Right renal pelvis (tissue), 4 donors: ENCODE measurements at regions not wholly inside any gene's neighbourhood (a gene's known extent, or its start where the extent isn't known, plus 50 kb on each side); places are given as distances from the start of the nearest gene placed in this dataset.
"Not testable (repeated sequence)": the region's sequence is repeated elsewhere in the genome, so short reads cannot be mapped to it uniquely, and the experiment has no call there.

Source experiments
- DNase-seq, 4 donors: peaks; one replicate each; pipeline ENCODE4 v3.0.0-alpha.2; 2013; ENCODE audit warnings: low read depth in 4 of 4, low spot score in 3 of 4, missing footprints in 1 of 4

- no peak for DNase-seq
Observed at GRCh38 chr2:67067656-67068055, 329.5 kb upstream of the ETAA1 start.

GRCh38 chr2:67070826-67071225, 326.3 kb upstream of the ETAA1 start:
- no peak for DNase-seq

DNA sequence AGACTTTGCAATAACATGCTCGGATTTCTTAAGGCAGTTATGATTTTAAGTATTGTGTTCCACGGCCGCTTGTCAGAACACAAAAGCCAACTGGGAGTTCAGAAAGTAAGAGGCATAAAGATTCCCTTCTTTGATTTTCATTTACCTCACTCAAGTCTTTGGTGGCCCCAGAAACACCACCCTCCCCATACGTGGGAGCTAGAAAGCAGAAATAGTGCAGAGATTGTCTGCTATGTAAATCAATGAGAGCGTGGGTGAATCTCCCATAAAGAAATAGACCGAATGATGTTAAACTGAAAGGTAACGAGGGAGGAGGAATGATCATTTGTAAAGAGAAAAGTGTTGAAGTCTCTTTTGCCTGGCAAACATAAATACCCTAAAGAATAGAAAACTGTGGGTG, 322.1 kb upstream of the ETAA1 start:
- no peak for DNase-seq

- DNase-seq, result no peak
Observed at GRCh38 chr2:67075530-67076238, 321.4 kb upstream of the ETAA1 start.

- no peak for DNase-seq
Observed at GRCh38 chr2:67076239-67076624, 320.9 kb upstream of the ETAA1 start.

DNA sequence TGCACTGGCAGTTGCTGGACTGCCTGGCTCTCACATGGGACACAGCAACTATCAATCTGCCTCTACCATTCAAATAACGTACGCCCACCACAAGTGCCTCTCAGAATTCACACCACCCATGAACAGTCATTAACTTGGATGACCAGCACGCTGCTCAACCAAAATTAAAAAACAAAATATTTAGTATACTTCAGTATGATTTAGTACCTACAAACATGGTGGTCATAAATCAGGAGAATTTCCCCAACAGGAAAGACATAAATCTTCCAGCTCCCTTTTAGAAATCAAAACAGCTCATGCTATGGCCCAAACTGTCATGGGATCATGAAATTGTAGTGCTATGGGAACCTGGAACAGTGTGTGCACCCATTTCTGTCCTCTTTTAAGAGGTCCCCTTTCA, 317.4 kb upstream of the ETAA1 start:
- no peak for DNase-seq

DNA sequence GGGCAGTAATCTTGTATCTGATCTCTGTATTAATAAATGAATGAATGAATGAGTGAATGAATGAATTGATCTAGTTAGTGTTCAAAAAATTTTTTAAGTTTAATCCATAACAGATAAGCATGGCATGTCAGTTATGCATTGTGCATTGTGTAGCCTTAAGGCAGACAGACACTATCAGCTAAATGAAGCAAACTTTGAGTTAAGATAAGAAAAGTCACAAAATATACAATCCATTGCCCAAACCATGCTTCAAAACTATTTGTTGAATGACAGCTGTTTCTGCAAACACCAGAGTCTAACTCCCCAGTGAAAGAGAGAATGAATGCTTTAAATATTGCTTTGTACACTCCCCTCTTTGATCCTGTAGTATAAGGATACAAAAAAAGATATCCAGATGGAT, 314.3 kb upstream of the ETAA1 start:
- DNase-seq, result no peak

- no peak for DNase-seq
Observed at GRCh38 chr2:67083951-67084350, 313.2 kb upstream of the ETAA1 start.

GRCh38 chr2:67085146-67085545, 312.0 kb upstream of the ETAA1 start:
- DNase-seq, result no peak

DNA sequence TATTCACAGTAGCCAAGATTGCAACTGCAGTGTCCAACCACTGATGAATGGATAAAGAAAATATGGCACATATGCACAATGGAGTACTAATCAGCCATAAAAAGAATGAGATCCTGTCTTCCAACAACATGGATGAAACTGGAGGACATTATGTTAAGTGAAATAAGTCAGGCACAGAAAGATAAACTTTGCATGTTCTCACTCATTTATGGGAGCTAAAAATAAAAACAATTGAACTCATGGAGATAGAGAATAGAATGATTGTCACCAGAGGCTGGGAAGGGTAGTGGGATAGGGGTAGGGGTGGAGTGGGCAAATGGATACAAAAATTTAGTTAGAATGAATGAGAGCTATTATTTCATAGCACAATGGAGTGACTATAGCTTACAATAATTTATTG, 305.5 kb upstream of the ETAA1 start:
- DNase-seq, result no peak

- DNase-seq, result no peak
Observed at GRCh38 chr2:67095121-67095520, 302.0 kb upstream of the ETAA1 start.

DNA sequence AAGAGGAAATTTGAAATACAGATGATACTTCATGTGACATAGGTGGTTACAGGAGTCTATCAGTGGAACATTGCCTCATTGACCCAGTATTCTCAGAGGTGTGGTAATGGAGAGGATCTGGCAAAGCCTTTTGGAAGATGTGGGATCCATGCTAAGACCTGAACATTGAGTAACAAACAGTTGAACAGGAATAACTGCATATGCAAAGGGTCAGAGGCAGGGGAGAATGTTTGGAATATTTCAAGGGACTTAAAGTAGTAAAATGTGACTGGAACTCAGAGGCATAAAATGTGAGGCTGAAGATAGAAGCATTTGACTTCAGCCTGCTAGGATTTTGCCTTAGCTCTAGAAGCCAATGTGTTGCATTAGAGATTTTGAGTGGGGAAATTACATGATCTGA, 300.2 kb upstream of the ETAA1 start:
- no peak for DNase-seq

DNA sequence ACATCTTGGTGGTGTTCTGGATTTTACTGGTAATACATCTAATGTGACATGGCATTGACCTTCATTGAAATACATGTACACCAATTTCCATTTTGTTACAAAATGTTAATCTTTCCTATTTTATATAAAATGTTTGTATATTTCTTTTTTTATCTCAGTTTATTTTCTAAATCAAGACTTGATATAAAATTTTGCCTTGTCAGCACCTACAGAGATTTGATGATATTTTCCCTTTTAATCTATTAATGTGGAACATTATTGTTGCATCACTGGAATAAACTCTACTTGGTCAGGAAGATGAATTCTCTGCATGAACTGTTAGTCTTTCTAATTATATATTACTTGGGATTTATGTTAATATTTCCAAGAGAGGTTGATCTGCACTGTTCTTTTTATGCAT, 294.0 kb upstream of the ETAA1 start:
- no peak for DNase-seq

- DNase-seq, result no peak
Observed at GRCh38 chr2:67108231-67108630, 288.9 kb upstream of the ETAA1 start.

DNA sequence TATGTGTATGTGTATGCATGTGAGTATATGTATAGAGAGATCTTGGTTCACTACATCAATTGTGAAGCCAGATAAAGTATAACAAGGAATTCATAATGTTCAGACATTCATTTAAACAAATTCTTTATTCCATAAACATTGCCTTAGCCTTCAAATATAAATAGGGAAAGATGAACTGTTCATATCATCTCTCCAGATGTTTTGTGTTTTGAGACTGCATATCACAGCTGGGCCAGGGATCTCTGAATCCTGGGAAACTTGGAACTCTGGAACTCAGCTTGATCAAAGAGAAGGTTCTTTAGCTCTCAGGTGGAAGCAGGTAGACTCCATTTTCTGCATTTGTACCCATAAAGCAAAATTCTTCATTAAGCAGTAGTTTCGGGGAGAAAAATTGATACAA, 272.6 kb upstream of the ETAA1 start:
- no peak for DNase-seq

DNA sequence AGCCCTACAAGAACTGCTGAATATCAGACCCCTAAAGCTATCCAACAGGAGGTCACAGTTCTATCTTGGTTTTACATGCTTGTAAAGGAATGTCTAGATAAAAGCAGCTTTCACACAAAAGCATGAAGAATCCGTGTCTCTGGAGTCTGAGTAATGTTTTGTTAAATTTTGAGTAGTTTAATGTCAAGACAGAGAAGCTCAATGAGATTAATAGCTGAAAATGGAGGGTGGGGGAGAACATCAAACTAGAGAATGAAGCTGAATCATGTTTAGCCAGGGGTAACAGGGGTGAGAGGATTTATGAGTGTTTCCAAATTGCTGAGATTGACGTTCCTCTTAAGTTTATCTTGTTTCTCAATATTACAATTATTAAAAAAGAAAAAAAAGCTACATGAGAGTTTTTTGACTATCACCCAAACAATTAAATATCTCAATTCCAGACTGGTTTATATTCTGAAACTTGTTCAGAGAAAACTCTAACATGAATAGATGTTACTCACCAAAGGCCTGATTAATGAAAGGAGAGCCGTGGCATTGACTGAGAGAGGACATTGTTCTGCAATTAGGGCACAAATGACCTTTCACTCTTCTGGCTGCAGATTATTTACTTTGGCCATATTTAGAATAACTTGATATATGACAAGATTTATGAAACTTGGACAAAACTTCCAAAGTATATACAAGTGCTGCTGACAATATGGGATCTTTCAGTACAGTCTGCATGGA, 266.4 kb upstream of the ETAA1 start:
- peak; percentile 23 to 60 (median 50) for DNase-seq

- peak in 1 of 4 donors; percentile 4 for DNase-seq
Observed at GRCh38 chr2:67131257-67131609, 265.9 kb upstream of the ETAA1 start.

GRCh38 chr2:67132441-67132940, 264.6 kb upstream of the ETAA1 start:
- not testable (repeated sequence) for DNase-seq

- no peak for DNase-seq
Observed at GRCh38 chr2:67135208-67135607, 261.9 kb upstream of the ETAA1 start.

DNA sequence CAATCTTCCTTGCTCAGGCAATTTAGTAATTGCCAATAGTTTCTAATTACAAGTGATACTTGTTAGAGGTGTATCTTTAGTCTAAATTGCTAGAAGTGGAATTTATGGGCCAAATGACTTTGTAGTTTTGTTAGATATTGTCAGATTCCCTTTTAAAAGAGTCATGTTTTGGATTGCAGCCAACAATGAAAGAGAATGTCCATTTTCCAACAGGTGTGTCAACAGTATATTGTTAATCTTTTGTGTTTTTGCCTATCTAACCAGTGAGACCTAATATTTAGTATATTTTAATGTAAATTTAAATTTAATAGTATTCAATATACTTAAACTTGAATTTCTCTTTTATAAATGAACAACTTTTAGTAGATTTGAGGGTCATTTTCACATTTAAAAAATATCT, 259.4 kb upstream of the ETAA1 start:
- DNase-seq, result no peak

GRCh38 chr2:67142071-67142470, 255.1 kb upstream of the ETAA1 start:
- no peak for DNase-seq

DNA sequence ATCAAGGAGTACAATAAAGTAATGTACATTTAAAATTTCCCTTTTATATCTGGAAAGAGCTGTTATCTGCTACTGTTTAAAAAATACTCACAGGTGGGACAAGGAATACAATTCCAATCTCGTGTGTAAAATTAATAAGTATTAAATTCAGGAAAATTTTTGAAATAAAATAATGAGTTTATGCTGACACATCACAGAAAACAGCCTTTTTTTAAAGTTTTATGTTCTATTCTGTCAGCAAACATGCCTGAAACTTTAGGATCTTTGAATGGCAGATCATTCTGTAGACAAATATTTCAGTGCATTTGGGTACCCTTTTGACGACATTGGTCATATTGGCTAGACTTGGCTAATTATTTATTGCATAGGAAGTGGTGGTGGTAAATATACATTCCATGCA, 254.4 kb upstream of the ETAA1 start:
- DNase-seq, result no peak
